ENCODE measurements at regions not wholly inside any gene's neighbourhood (a gene's known extent, or its start where the extent isn't known, plus 50 kb on each side); places are given as distances from the start of the nearest gene placed in this dataset.

- TF ChIP-seq CTCF (IDR thresholded peaks at IDR 0.05) = no peak
- no peak for TF ChIP-seq POLR2A (IDR thresholded peaks at IDR 0.05)
- no peak overlapping the region for H3K4me3 ChIP-seq (ENCODE audit: low read depth, poor library complexity, severe bottlenecking)
- WGBS, 2 donors = 92 to 98% methylated on average over 7 of the region's 7 CpGs
- intact Hi-C loops (cut with DNase I; ENCODE audit: low total_unique reads) = no loop called here
- DNase-seq (ENCODE audit: low spot score in 2 of 2) = peak in 1 of 2 donors; percentile 48
These were observed 50.9 kb upstream of the NXT1 start for GRCh38 chr20:23299673-23300050.

GRCh38 chr20:23298926-23299672 lies 51.5 kb upstream of the NXT1 start:
- WGBS, 2 donors = 86 to 95% methylated on average over 6 of the region's 6 CpGs
- no peak overlapping the region for H3K4me3 ChIP-seq (ENCODE audit: low read depth, poor library complexity, severe bottlenecking)
- intact Hi-C loops (cut with DNase I; ENCODE audit: low total_unique reads) = no loop called here
- DNase-seq (ENCODE audit: low spot score in 2 of 2) = peak in 1 of 2 donors; percentile 80
- TF ChIP-seq POLR2A (IDR thresholded peaks at IDR 0.05) (no peak), CTCF (IDR thresholded peaks at IDR 0.05) (no peak)

- WGBS, 2 donors = 61 to 65% methylated on average over 6 of the region's 6 CpGs
- no peak for TF ChIP-seq CTCF (IDR thresholded peaks at IDR 0.05)
- no peak for TF ChIP-seq POLR2A (IDR thresholded peaks at IDR 0.05)
These were observed 52.4 kb upstream of the NXT1 start for GRCh38 chr20:23298155-23298554.

GRCh38 chr20:23296841-23297701 lies 53.5 kb upstream of the NXT1 start:
- H3K4me3 ChIP-seq (ENCODE audit: low read depth, poor library complexity, severe bottlenecking) = no peak overlapping the region
- DNase-seq (ENCODE audit: low spot score in 2 of 2) = peak; percentile 59 to 85
- WGBS, 2 donors = 55 to 66% methylated on average over 17 of the region's 17 CpGs
- TF ChIP-seq POLR2A (IDR thresholded peaks at IDR 0.05) = no peak
- no peak for TF ChIP-seq CTCF (IDR thresholded peaks at IDR 0.05)
- intact Hi-C loops (cut with DNase I; ENCODE audit: low total_unique reads) = no loop called here

More at GRCh38 chr20:23298155-23298554, 52.4 kb upstream of the NXT1 start:
- H3K4me3 ChIP-seq (ENCODE audit: low read depth, poor library complexity, severe bottlenecking) = no peak overlapping the region
- DNase-seq (ENCODE audit: low spot score in 2 of 2) = peak in 1 of 2 donors; percentile 77
- intact Hi-C loops (cut with DNase I; ENCODE audit: low total_unique reads) = no loop called here

- 87 to 92% methylated on average over 5 of the region's 5 CpGs for WGBS, 2 donors
- H3K4me3 ChIP-seq (ENCODE audit: low read depth, poor library complexity, severe bottlenecking) = no peak overlapping the region
- TF ChIP-seq CTCF (IDR thresholded peaks at IDR 0.05) (no peak), POLR2A (IDR thresholded peaks at IDR 0.05) (no peak)
- peak in 1 of 2 donors; percentile 15 for DNase-seq (ENCODE audit: low spot score in 2 of 2)
- intact Hi-C loops (cut with DNase I; ENCODE audit: low total_unique reads) = no loop called here
These were observed 54.7 kb upstream of the NXT1 start for GRCh38 chr20:23295934-23296333.
